DMS53 (cell line): ENCODE measurements at regions not wholly inside any gene's neighbourhood (a gene's known extent, or its start where the extent isn't known, plus 50 kb on each side); places are given as distances from the start of the nearest gene placed in this dataset.

ENCODE experiments used
- DNase-seq: peaks from one replicate; lab custom pipeline; 2025; lab: John Stamatoyannopoulos, UW

- no peak for DNase-seq
Observed at GRCh38 chr2:198499539-198499938, 695.1 kb downstream of the PLCL1 start.

- DNase-seq: no peak
Observed at GRCh38 chr2:198498516-198498915, 694.1 kb downstream of the PLCL1 start.

GRCh38 chr2:198498048-198498447 lies 693.7 kb downstream of the PLCL1 start:
- DNase-seq: no peak

- no peak for DNase-seq
Observed at GRCh38 chr2:198494931-198495330, 690.5 kb downstream of the PLCL1 start.

- no peak for DNase-seq
Observed at GRCh38 chr2:198490748-198491147, 686.4 kb downstream of the PLCL1 start.

GRCh38 chr2:198488964-198489363 lies 684.6 kb downstream of the PLCL1 start:
- DNase-seq: no peak

- DNase-seq: no peak
Observed at GRCh38 chr2:198483051-198483450, 678.7 kb downstream of the PLCL1 start.

- no peak for DNase-seq
Observed at GRCh38 chr2:198479065-198479464, 674.7 kb downstream of the PLCL1 start.

GRCh38 chr2:198478361-198478760 lies 674.0 kb downstream of the PLCL1 start:
- DNase-seq: no peak

- DNase-seq: peak; percentile 33
Observed at GRCh38 chr2:198476007-198476406, 671.6 kb downstream of the PLCL1 start.

- DNase-seq: peak; percentile 60
Observed at GRCh38 chr2:198471291-198471690, 666.9 kb downstream of the PLCL1 start.

GRCh38 chr2:198468136-198468535 lies 663.7 kb downstream of the PLCL1 start:
- no peak for DNase-seq

GRCh38 chr2:198465970-198466369 lies 661.6 kb downstream of the PLCL1 start:
- no peak for DNase-seq

GRCh38 chr2:198456418-198456817 lies 652.0 kb downstream of the PLCL1 start:
- no peak for DNase-seq

GRCh38 chr2:198453866-198454265 lies 649.5 kb downstream of the PLCL1 start:
- DNase-seq: no peak

- DNase-seq: no peak
Observed at GRCh38 chr2:198452327-198452726, 647.9 kb downstream of the PLCL1 start.

GRCh38 chr2:198448789-198449188 lies 644.4 kb downstream of the PLCL1 start:
- no peak for DNase-seq

- DNase-seq: no peak
Observed at GRCh38 chr2:198444800-198445287, 640.5 kb downstream of the PLCL1 start.

- no peak for DNase-seq
Observed at GRCh38 chr2:198441901-198442300, 637.5 kb downstream of the PLCL1 start.

- peak; percentile 19 for DNase-seq
Observed at GRCh38 chr2:198441246-198441645, 636.9 kb downstream of the PLCL1 start.

- DNase-seq: no peak
Observed at GRCh38 chr2:198440833-198441232, 636.4 kb downstream of the PLCL1 start.

- no peak for DNase-seq
Observed at GRCh38 chr2:198438331-198438730, 633.9 kb downstream of the PLCL1 start.

GRCh38 chr2:198424112-198424511 lies 619.7 kb downstream of the PLCL1 start:
- DNase-seq: no peak

- no peak for DNase-seq
Observed at GRCh38 chr2:198417836-198418235, 613.4 kb downstream of the PLCL1 start.

GRCh38 chr2:198414976-198415375 lies 610.6 kb downstream of the PLCL1 start:
- no peak for DNase-seq
